ENCODE measurements at regions not wholly inside any gene's neighbourhood (a gene's known extent, or its start where the extent isn't known, plus 50 kb on each side); places are given as distances from the start of the nearest gene placed in this dataset.

- Histone ChIP-seq H3K36me3 (ENCODE audit: insufficient read depth) (no peaks in the 10 kb centered on the region), H3K27me3 (ENCODE audit: insufficient read depth, low read depth) (no peaks in the 10 kb centered on the region), H3K79me2 (ENCODE audit: insufficient read depth, low read depth) (no peaks in the 10 kb centered on the region), H3K4me1 (ENCODE audit: low read depth, poor library complexity, severe bottlenecking) (no peaks in the 10 kb centered on the region), H4K20me1 (ENCODE audit: insufficient read depth) (no peaks in the 10 kb centered on the region), H3K27ac (no peak overlapping the region), H3K4me2 (no peak overlapping the region), H2AFZ (ENCODE audit: low read depth) (no peak overlapping the region), H3K9ac (no peak overlapping the region), H3K4me3 (IDR thresholded peaks at IDR 0.05; ENCODE audit: insufficient read depth, low read depth, low read length) (no peak overlapping the region)
- no peak for TF ChIP-seq CTCF (conservative IDR thresholded peaks at IDR 0.05; ENCODE audit: low read depth, low read length)
Measured at GRCh38 chr3:28949580-28949979, 331.3 kb upstream of the RBMS3 start.

- no peaks in the 10 kb centered on the region for H3K27me3 ChIP-seq (ENCODE audit: insufficient read depth, low read depth)
Measured at GRCh38 chr3:28950614-28951013, 330.3 kb upstream of the RBMS3 start.

GRCh38 chr3:28951772-28952556 is 328.9 kb upstream of the RBMS3 start:
- H3K4me3 ChIP-seq (IDR thresholded peaks at IDR 0.05; ENCODE audit: insufficient read depth, low read depth, low read length), result no peak overlapping the region
- H2AFZ ChIP-seq (ENCODE audit: low read depth), result no peak overlapping the region
- no peak for TF ChIP-seq CTCF (conservative IDR thresholded peaks at IDR 0.05; ENCODE audit: low read depth, low read length)
- no peaks in the 10 kb centered on the region for H4K20me1 ChIP-seq (ENCODE audit: insufficient read depth)
- no peak overlapping the region for H3K4me2 ChIP-seq
- H3K36me3 ChIP-seq (ENCODE audit: insufficient read depth), result no peaks in the 10 kb centered on the region
- no peak overlapping the region for H3K9ac ChIP-seq
- H3K4me1 ChIP-seq (ENCODE audit: low read depth, poor library complexity, severe bottlenecking), result no peaks in the 10 kb centered on the region
- H3K79me2 ChIP-seq (ENCODE audit: insufficient read depth, low read depth), result no peaks in the 10 kb centered on the region
- no peak overlapping the region for H3K27ac ChIP-seq
- no peaks in the 10 kb centered on the region for H3K27me3 ChIP-seq (ENCODE audit: insufficient read depth, low read depth)

More at GRCh38 chr3:28950614-28951013, 330.3 kb upstream of the RBMS3 start:
- no peaks in the 10 kb centered on the region for H3K79me2 ChIP-seq (ENCODE audit: insufficient read depth, low read depth)
- no peak overlapping the region for H3K9ac ChIP-seq
- H2AFZ ChIP-seq (ENCODE audit: low read depth), result no peak overlapping the region
- no peak overlapping the region for H3K4me2 ChIP-seq
- no peaks in the 10 kb centered on the region for H3K36me3 ChIP-seq (ENCODE audit: insufficient read depth)
- TF ChIP-seq CTCF (conservative IDR thresholded peaks at IDR 0.05; ENCODE audit: low read depth, low read length), result no peak
- no peaks in the 10 kb centered on the region for H3K4me1 ChIP-seq (ENCODE audit: low read depth, poor library complexity, severe bottlenecking)
- H3K4me3 ChIP-seq (IDR thresholded peaks at IDR 0.05; ENCODE audit: insufficient read depth, low read depth, low read length), result no peak overlapping the region
- no peak overlapping the region for H3K27ac ChIP-seq
- H4K20me1 ChIP-seq (ENCODE audit: insufficient read depth), result no peaks in the 10 kb centered on the region

GRCh38 chr3:28958656-28959055 is 322.2 kb upstream of the RBMS3 start:
- H2AFZ ChIP-seq (ENCODE audit: low read depth), result no peak overlapping the region
- no peak for TF ChIP-seq CTCF (conservative IDR thresholded peaks at IDR 0.05; ENCODE audit: low read depth, low read length)
- H3K4me2 ChIP-seq, result no peak overlapping the region

More at GRCh38 chr3:28958656-28959055, 322.2 kb upstream of the RBMS3 start:
- Histone ChIP-seq H3K36me3 (ENCODE audit: insufficient read depth) (no peaks in the 10 kb centered on the region), H3K4me1 (ENCODE audit: low read depth, poor library complexity, severe bottlenecking) (no peaks in the 10 kb centered on the region), H4K20me1 (ENCODE audit: insufficient read depth) (no peaks in the 10 kb centered on the region), H3K4me3 (IDR thresholded peaks at IDR 0.05; ENCODE audit: insufficient read depth, low read depth, low read length) (no peak overlapping the region), H3K27me3 (ENCODE audit: insufficient read depth, low read depth) (no peaks in the 10 kb centered on the region), H3K27ac (no peak overlapping the region), H3K9ac (no peak overlapping the region), H3K79me2 (ENCODE audit: insufficient read depth, low read depth) (no peaks in the 10 kb centered on the region)
